ENCODE measurements at regions not wholly inside any gene's neighbourhood (a gene's known extent, or its start where the extent isn't known, plus 50 kb on each side); places are given as distances from the start of the nearest gene placed in this dataset.
A peak's percentile ranks its signal among the peaks of the same experiment; 100 is the strongest.

DNA sequence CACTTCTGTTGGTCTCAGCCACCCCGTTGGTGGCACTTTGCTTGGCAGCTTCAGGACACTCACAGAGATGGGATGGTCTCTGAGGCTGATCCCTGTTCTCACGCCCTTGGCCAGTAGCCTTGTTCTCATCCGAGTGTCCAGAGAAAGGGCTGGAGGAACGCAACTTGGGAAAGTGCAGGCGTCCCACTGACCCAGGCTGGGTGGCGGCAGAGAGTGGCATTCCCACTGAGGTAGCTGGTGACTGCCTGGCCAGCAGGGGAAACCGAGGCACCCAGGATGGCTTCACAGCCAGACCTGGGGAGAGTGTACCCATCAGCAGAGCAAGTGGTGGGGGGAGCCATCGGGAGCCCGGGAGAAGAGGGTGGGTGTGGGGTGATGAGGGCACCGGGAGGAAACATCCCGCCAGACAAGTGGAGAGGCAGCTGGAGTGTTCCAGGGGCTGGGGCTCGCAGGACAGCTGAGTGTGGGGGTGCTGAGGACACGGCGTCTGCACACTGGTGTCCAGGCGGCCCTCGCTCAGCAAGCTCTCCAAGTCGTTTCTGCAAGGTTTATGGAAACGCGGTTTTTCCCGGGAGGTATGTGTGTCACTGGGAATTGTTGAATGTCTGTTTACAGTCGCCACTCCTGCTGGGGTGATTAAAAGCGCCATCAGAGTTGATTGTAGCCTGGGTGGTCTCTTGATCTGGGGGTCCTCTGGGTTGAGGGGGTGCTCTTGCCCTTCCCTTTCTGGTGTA lies 97.8 kb downstream of the SIK1 start:
- H3K4me1 ChIP-seq (ENCODE audit: control insufficient read depth in 1 of 2, insufficient read depth in 2 of 2, low read length in 2 of 2): peaks cover 19 to 26% of the 10 kb centered on the region in 2 experiments
- no peak overlapping the region for H3K9ac ChIP-seq (ENCODE audit: low read length)
- H4K12ac ChIP-seq (ENCODE audit: low read depth, low read length): no peak overlapping the region
- H4K8ac ChIP-seq (ENCODE audit: low read depth, low read length): no peak overlapping the region
- no peaks in the 10 kb centered on the region for H3K79me2 ChIP-seq (ENCODE audit: control insufficient read depth, insufficient read depth, low read length, poor library complexity)
- no peak overlapping the region for H3K27ac ChIP-seq (ENCODE audit: low read depth, low read length)
- H2AK5ac ChIP-seq (ENCODE audit: low read length): no peak overlapping the region
- peaks cover 4% of the 10 kb centered on the region for H3K9me3 ChIP-seq (ENCODE audit: insufficient read depth, low read depth, low read length)
- H3K4ac ChIP-seq (ENCODE audit: low read depth, low read length): no peak overlapping the region
- no peaks in the 10 kb centered on the region for H3K27me3 ChIP-seq (ENCODE audit: insufficient read depth, low read length)
- no peak overlapping the region for H2BK120ac ChIP-seq (ENCODE audit: insufficient read depth, low read length, poor library complexity)
- H3K4me2 ChIP-seq (ENCODE audit: low read length): no peak overlapping the region
- H2BK5ac ChIP-seq (ENCODE audit: low read depth, low read length, poor library complexity): no peak overlapping the region
- H3K18ac ChIP-seq (ENCODE audit: low read length): no peak overlapping the region
- no CpG with 5 or more reads among the region's 22 CpGs for WGBS (ENCODE audit: extremely low coverage, insufficient coverage, insufficient read length)
- no peak overlapping the region for H2AFZ ChIP-seq (ENCODE audit: insufficient read depth, low read length, poor library complexity)
- H3K4me3 ChIP-seq (ENCODE audit: low read depth, low read length): no peak overlapping the region
- H2BK12ac ChIP-seq (ENCODE audit: low read length): peak overlapping the region; percentile 53
- H4K91ac ChIP-seq (ENCODE audit: low read depth, low read length): peak overlapping the region; percentile 37
- H3K14ac ChIP-seq (ENCODE audit: low read length): no peak overlapping the region
- H3K79me1 ChIP-seq (ENCODE audit: low read length): peaks cover 31% of the 10 kb centered on the region
- no peaks in the 10 kb centered on the region for H3K36me3 ChIP-seq (ENCODE audit: control insufficient read depth in 1 of 2, insufficient read depth in 2 of 2, low read length in 2 of 2)
- DNase-seq: no peak
- H3K23ac ChIP-seq (ENCODE audit: low read length): no peak overlapping the region

DNA sequence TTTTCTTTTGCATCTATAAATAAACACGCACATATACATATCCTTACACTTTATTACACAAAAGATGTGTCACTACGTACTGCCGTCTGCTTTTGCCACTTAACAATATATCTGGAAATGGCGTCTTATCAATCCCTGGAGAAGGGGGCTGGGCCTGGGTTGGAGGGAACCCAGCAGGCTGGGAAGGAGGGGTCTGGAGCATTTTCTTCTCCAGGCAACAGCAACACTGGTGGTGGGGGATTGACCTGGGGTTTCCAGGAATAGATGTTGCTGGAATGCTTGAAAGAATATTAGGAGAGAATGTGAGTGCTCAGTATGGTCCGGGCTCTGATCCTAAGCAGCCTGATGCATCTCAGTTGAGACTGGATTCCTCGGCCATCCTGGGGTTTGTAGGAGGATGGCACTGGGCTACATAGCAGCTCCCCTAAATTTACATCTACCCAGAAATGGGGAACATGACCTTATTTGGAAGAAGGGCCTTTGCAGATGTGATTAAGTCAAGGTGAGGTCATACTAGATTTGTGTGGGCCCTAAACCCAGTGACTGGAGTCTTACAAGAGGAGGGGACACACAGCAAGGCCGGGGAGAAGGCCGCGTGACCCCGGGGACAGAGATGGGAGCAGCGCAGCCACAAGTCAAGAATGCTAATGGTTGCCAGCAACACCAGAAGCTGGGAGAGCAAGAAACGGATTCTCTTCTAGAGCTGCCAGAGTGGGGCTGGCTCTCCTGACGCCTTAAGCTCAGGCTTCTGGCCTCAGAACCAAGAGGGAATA lies 98.6 kb downstream of the SIK1 start:
- Histone ChIP-seq H3K9ac (ENCODE audit: low read length) (no peak overlapping the region), H3K27me3 (ENCODE audit: insufficient read depth, low read length) (no peaks in the 10 kb centered on the region)

DNA sequence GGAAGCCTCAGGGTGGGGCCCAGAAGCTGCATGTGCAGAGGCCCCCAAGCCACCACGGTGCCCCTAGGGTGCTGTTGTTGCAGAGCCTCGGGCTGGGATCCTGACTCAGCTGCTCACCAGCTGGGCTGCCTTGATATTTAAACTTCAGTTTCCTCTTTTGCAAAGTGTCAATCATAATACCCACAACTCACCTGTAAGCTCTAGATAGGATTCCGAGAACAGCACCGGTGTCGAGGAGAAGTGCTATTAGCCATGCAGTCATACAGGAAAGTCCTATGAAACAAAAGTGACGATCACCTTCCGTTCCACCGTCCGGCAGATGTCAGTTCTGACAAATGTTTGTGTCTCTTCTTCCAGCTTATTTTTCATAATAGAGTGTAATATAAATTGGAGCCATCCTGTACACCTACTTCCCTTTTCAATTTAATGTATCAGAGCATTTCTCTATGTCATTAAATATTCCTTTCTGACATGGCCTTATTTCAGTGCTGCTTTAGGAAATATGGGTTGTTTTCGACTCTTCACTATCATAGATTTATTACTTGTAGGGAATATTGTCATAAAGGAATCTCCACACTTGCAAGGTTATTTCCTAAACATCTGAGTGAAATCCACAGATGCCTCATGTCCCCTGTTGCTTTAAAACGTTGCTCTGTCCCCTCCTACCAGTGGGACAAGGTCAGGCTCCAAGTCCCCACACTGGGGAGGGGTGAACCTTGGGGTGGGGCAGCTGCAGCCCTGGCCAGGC lies 100.8 kb downstream of the SIK1 start:
- no peak overlapping the region for H3K9ac ChIP-seq (ENCODE audit: low read length)
- no peak overlapping the region for H2AFZ ChIP-seq (ENCODE audit: insufficient read depth, low read length, poor library complexity)
- no peak overlapping the region for H2BK12ac ChIP-seq (ENCODE audit: low read length)
- H2BK120ac ChIP-seq (ENCODE audit: insufficient read depth, low read length, poor library complexity): no peak overlapping the region
- no peaks in the 10 kb centered on the region for H3K36me3 ChIP-seq (ENCODE audit: control insufficient read depth in 1 of 2, insufficient read depth in 2 of 2, low read length in 2 of 2)
- H3K27me3 ChIP-seq (ENCODE audit: insufficient read depth, low read length): no peaks in the 10 kb centered on the region
- no peak overlapping the region for H4K91ac ChIP-seq (ENCODE audit: low read depth, low read length)
- H3K4me1 ChIP-seq (ENCODE audit: control insufficient read depth in 1 of 2, insufficient read depth in 2 of 2, low read length in 2 of 2): peaks cover 0 to 4% of the 10 kb centered on the region in 2 experiments
- no peaks in the 10 kb centered on the region for H3K79me2 ChIP-seq (ENCODE audit: control insufficient read depth, insufficient read depth, low read length, poor library complexity)
- no peak overlapping the region for H3K4me3 ChIP-seq (ENCODE audit: low read depth, low read length)
- no peak overlapping the region for H3K14ac ChIP-seq (ENCODE audit: low read length)
- no peak overlapping the region for H3K23ac ChIP-seq (ENCODE audit: low read length)
- no peak overlapping the region for H3K27ac ChIP-seq (ENCODE audit: low read depth, low read length)
- peaks cover 3% of the 10 kb centered on the region for H3K9me3 ChIP-seq (ENCODE audit: insufficient read depth, low read depth, low read length)
- no peak overlapping the region for H3K18ac ChIP-seq (ENCODE audit: low read length)
- no peak overlapping the region for H2AK5ac ChIP-seq (ENCODE audit: low read length)
- H3K79me1 ChIP-seq (ENCODE audit: low read length): peaks cover 4% of the 10 kb centered on the region
- no peak overlapping the region for H4K8ac ChIP-seq (ENCODE audit: low read depth, low read length)
- no peak overlapping the region for H3K4me2 ChIP-seq (ENCODE audit: low read length)
- no CpG with 5 or more reads among the region's 11 CpGs for WGBS (ENCODE audit: extremely low coverage, insufficient coverage, insufficient read length)
- no peak for DNase-seq
- H3K4ac ChIP-seq (ENCODE audit: low read depth, low read length): no peak overlapping the region
- H2BK5ac ChIP-seq (ENCODE audit: low read depth, low read length, poor library complexity): no peak overlapping the region
- H4K12ac ChIP-seq (ENCODE audit: low read depth, low read length): no peak overlapping the region

More for the DNA sequence above, 98.6 kb downstream of the SIK1 start:
- Histone ChIP-seq H3K36me3 (ENCODE audit: control insufficient read depth in 1 of 2, insufficient read depth in 2 of 2, low read length in 2 of 2) (no peaks in the 10 kb centered on the region), H2BK5ac (ENCODE audit: low read depth, low read length, poor library complexity) (no peak overlapping the region), H3K4me2 (ENCODE audit: low read length) (no peak overlapping the region), H3K23ac (ENCODE audit: low read length) (no peak overlapping the region), H3K4me1 (ENCODE audit: control insufficient read depth in 1 of 2, insufficient read depth in 2 of 2, low read length in 2 of 2) (peaks cover 13 to 19% of the 10 kb centered on the region in 2 experiments), H3K27ac (ENCODE audit: low read depth, low read length) (no peak overlapping the region), H3K4ac (ENCODE audit: low read depth, low read length) (no peak overlapping the region), H3K18ac (ENCODE audit: low read length) (no peak overlapping the region), H4K8ac (ENCODE audit: low read depth, low read length) (no peak overlapping the region), H2AFZ (ENCODE audit: insufficient read depth, low read length, poor library complexity) (no peak overlapping the region), H2AK5ac (ENCODE audit: low read length) (no peak overlapping the region), H3K79me1 (ENCODE audit: low read length) (peaks cover 24% of the 10 kb centered on the region), H4K12ac (ENCODE audit: low read depth, low read length) (no peak overlapping the region), H3K9me3 (ENCODE audit: insufficient read depth, low read depth, low read length) (peaks cover 4% of the 10 kb centered on the region), H3K4me3 (ENCODE audit: low read depth, low read length) (no peak overlapping the region), H4K91ac (ENCODE audit: low read depth, low read length) (no peak overlapping the region), H2BK120ac (ENCODE audit: insufficient read depth, low read length, poor library complexity) (no peak overlapping the region), H2BK12ac (ENCODE audit: low read length) (peak overlapping the region; percentile 53), H3K79me2 (ENCODE audit: control insufficient read depth, insufficient read depth, low read length, poor library complexity) (no peaks in the 10 kb centered on the region), H3K14ac (ENCODE audit: low read length) (no peak overlapping the region)
- 100% methylated on average over 2 of the region's 13 CpGs for WGBS (ENCODE audit: extremely low coverage, insufficient coverage, insufficient read length)
- DNase-seq: no peak

DNA sequence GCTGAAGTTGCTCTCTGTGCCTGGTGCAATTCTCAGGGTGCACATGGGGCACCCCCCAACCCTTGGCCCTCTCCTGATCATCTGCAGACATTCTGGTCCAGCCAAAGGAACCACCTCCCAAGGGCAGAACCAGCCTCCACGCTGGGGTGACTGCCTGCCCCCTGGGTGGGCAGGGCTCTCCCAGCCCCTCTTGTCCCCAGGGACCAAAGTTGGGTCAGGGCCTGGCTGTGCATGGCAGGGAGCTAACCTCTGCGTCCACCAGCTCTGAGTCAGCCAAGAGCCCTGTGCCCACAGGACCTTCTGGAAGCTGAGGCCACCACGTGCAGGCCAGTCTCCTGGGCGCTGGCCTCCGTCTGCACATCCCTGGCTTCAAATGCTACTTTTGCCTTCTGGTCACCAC lies 101.9 kb downstream of the SIK1 start:
- H3K4ac ChIP-seq (ENCODE audit: low read depth, low read length): no peak overlapping the region
- no peak overlapping the region for H3K23ac ChIP-seq (ENCODE audit: low read length)
- no peak overlapping the region for H3K9ac ChIP-seq (ENCODE audit: low read length)
- H3K4me1 ChIP-seq (ENCODE audit: control insufficient read depth in 1 of 2, insufficient read depth in 2 of 2, low read length in 2 of 2): peaks cover 0 to 2% of the 10 kb centered on the region in 2 experiments
- H2BK5ac ChIP-seq (ENCODE audit: low read depth, low read length, poor library complexity): no peak overlapping the region
- no peak overlapping the region for H3K4me2 ChIP-seq (ENCODE audit: low read length)
- no peak overlapping the region for H4K12ac ChIP-seq (ENCODE audit: low read depth, low read length)
- H3K36me3 ChIP-seq (ENCODE audit: control insufficient read depth in 1 of 2, insufficient read depth in 2 of 2, low read length in 2 of 2): no peaks in the 10 kb centered on the region
- no peak overlapping the region for H2AFZ ChIP-seq (ENCODE audit: insufficient read depth, low read length, poor library complexity)
- H3K18ac ChIP-seq (ENCODE audit: low read length): no peak overlapping the region
- peaks cover 6% of the 10 kb centered on the region for H3K9me3 ChIP-seq (ENCODE audit: insufficient read depth, low read depth, low read length)
- no peak overlapping the region for H3K14ac ChIP-seq (ENCODE audit: low read length)
- no peaks in the 10 kb centered on the region for H3K79me2 ChIP-seq (ENCODE audit: control insufficient read depth, insufficient read depth, low read length, poor library complexity)
- WGBS (ENCODE audit: extremely low coverage, insufficient coverage, insufficient read length): no CpG with 5 or more reads among the region's 5 CpGs
- H3K4me3 ChIP-seq (ENCODE audit: low read depth, low read length): no peak overlapping the region
- no peak overlapping the region for H4K91ac ChIP-seq (ENCODE audit: low read depth, low read length)
- H3K27me3 ChIP-seq (ENCODE audit: insufficient read depth, low read length): no peaks in the 10 kb centered on the region
- H2AK5ac ChIP-seq (ENCODE audit: low read length): no peak overlapping the region
- H3K27ac ChIP-seq (ENCODE audit: low read depth, low read length): no peak overlapping the region
- no peak for DNase-seq
- no peak overlapping the region for H2BK12ac ChIP-seq (ENCODE audit: low read length)
- H3K79me1 ChIP-seq (ENCODE audit: low read length): peaks cover 2% of the 10 kb centered on the region
- H4K8ac ChIP-seq (ENCODE audit: low read depth, low read length): no peak overlapping the region
- H2BK120ac ChIP-seq (ENCODE audit: insufficient read depth, low read length, poor library complexity): no peak overlapping the region

All from trophoblast cell (in vitro differentiated cells and primary cell).